NB4 (cell line): ENCODE measurements at regions not wholly inside any gene's neighbourhood (a gene's known extent, or its start where the extent isn't known, plus 50 kb on each side); places are given as distances from the start of the nearest gene placed in this dataset.

ENCODE experiments used
- DNase-seq: peaks from one replicate; pipeline ENCODE4 v3.0.0; 2010; ENCODE audit warnings: low read depth
- H3K4me3 ChIP-seq: one replicate; pipeline ENCODE4 v1.5.1; 2011; ENCODE audit warnings: mild to moderate bottlenecking, low read depth, low read length, moderate library complexity
- MYC ChIP-seq: IDR thresholded peaks from 2 replicates; pipeline ENCODE4 v1.6.1; 2011; ENCODE audit warnings: low read depth, low read length
- POLR2A ChIP-seq: IDR thresholded peaks from 2 replicates; pipeline ENCODE4 v1.6.1; 2011; ENCODE audit warnings: mild to moderate bottlenecking; ENCODE audit not compliant: insufficient read length; ENCODE audit errors: extremely low read depth
- TF ChIP-seq, protein P1 (sequence below): IDR thresholded peaks from one replicate; pipeline ENCODE4 v1.5.1; 2012; ENCODE audit warnings: low read depth, low read length
- TF ChIP-seq, protein P2 (sequence below): IDR thresholded peaks from 2 replicates; pipeline ENCODE4 v1.6.1; 2011; ENCODE audit warnings: low read depth, low read length

DNA sequence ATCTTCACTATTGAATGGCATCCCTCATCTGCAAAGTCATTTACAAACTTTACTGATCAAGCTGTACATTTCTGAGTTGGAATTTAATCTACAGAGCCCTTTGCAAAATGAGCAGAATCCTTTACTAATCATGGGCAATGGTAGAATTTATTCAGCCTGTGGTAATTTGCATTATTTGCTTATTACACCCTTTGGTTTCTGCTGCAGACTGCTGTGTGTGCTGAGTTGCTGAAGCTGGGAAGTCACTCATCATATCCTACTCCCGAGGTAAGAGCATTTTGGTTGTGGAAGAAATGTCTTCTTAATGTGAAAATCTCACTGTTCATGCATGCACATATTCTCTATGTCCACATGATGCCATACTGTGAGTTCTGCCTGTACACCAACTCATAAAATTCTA lies 357.4 kb upstream of the SLC39A10 start:
- no peak for DNase-seq
- H3K4me3 ChIP-seq, result no peak overlapping the region
- TF ChIP-seq POLR2A, result no peak
- TF ChIP-seq, protein P1, sequence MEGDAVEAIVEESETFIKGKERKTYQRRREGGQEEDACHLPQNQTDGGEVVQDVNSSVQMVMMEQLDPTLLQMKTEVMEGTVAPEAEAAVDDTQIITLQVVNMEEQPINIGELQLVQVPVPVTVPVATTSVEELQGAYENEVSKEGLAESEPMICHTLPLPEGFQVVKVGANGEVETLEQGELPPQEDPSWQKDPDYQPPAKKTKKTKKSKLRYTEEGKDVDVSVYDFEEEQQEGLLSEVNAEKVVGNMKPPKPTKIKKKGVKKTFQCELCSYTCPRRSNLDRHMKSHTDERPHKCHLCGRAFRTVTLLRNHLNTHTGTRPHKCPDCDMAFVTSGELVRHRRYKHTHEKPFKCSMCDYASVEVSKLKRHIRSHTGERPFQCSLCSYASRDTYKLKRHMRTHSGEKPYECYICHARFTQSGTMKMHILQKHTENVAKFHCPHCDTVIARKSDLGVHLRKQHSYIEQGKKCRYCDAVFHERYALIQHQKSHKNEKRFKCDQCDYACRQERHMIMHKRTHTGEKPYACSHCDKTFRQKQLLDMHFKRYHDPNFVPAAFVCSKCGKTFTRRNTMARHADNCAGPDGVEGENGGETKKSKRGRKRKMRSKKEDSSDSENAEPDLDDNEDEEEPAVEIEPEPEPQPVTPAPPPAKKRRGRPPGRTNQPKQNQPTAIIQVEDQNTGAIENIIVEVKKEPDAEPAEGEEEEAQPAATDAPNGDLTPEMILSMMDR, result no peak
- TF ChIP-seq MYC, result no peak
- TF ChIP-seq, protein P2, sequence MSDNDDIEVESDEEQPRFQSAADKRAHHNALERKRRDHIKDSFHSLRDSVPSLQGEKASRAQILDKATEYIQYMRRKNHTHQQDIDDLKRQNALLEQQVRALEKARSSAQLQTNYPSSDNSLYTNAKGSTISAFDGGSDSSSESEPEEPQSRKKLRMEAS, result no peak

DNA sequence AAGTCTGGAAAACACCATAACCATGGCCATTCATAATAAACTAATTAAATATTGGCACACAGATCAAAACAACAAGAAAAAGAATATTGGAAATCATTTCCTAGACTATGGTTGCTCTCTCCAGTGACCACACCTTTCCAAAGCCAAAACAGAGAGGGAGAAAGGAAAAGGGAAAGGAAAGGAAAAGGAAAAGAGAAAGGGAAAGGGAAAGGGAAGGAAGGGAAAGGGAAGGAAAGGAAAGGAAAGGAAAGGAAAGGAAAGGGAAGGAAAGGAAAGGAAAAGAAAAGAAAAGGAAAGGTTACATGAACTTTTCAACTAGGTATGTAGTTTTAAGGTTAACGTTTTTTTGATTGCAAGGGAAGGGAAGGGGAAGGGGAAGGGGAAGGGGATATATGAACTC lies 360.5 kb upstream of the SLC39A10 start:
- no peak overlapping the region for H3K4me3 ChIP-seq
- DNase-seq, result no peak
- TF ChIP-seq POLR2A, result no peak

DNA sequence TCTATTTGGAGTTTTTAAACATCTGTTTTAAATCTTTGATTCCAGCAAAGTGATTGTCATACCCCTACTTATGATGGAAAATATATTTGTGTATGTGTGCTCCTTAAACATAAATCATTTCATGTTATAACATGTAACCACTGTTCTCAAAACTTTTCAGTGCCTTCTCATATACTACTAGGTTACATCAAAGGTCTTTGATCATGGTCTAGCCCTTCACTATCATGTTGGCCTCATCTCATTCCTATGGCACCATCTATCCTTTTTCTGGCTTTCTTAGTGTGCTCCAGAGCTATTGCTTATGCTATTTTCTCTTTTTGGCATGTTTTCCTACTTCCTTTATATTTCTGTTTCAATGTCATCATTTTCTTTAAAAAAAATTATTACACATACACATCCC lies 367.9 kb upstream of the SLC39A10 start:
- no peak overlapping the region for H3K4me3 ChIP-seq
- DNase-seq, result no peak
- TF ChIP-seq, protein P1, result no peak
- TF ChIP-seq, protein P2, result no peak
- TF ChIP-seq MYC (no peak), POLR2A (no peak)

DNA sequence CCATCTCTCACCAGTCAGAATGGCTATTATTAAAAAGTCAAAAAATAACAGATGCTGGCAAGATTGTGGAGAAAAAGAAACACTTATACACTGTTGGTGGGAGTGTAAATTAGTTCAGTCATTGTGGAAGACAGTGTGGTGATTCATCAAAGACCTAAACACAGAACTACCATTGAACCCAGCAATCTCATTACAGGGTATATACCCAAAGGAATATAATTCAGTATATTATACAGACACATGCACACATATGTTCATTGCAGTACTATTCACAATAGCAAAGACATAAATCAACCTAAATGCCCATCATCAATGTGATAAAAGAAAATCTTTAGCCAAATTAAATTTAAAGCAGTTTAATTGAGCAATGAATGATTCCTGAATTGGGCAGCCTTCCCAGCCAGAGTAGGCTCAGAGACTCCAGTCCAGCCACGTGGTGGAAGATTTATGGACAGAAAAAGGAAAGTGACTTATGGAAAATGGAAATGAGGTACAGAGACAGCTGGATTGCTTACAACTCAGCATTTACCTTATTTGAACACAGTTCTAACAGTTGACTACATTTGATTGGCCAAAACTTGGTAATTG lies 377.1 kb upstream of the SLC39A10 start:
- DNase-seq, result no peak
- TF ChIP-seq, protein P1, result no peak
- TF ChIP-seq MYC (no peak), POLR2A (no peak)
- TF ChIP-seq, protein P2, result no peak
- H3K4me3 ChIP-seq, result no peak overlapping the region

DNA sequence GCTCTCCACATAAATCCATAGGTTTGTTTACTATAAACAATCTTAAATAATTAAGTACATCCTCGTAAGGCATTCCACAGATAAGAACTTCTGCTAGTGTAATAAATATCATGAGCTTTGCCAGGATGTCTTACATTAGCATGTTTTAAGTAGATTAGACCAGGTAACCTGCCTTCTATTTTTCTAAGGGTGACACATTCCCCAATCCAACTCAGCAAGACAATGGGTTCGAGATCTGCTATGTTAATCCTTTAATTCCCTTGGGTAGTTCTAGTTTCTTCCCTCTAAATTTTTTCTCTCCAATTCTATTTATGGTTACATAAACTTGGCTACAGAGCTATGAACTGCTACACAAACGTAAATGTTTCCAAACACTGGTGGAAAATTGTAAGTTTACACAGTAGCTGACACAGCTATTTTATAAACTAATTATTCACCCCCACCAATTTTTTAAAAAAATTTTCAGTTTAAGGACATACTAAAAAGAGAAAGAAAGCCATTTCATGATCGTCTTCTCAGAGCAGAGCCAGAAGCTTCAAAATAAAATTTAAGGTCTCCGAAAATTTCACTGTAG lies 386.5 kb upstream of the SLC39A10 start:
- TF ChIP-seq, protein P1, result no peak
- TF ChIP-seq, protein P2, result no peak
- TF ChIP-seq POLR2A, result no peak
- no peak for TF ChIP-seq MYC
- no peak for DNase-seq

DNA sequence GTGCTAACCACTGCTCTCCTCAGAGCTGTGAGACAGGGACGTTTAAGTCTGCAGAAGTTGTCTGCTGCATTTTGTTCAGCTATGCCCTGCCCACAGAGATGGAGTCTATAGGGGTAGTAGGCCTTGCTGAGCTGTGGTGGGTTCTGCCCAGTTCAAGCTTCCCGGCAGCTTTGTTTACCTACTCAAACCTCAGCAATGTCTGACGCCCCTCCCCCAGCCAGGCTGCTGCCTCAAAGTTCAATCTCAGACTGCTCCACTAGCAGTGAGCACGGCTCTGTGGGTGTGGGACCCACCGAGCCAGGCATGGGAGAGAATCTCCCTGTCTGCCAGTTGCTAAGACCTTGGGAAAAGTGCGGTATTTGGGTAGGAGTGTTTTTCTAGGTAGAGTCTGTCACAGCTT lies 387.8 kb upstream of the SLC39A10 start:
- TF ChIP-seq MYC (no peak), POLR2A (no peak)
- TF ChIP-seq, protein P2, result no peak
- TF ChIP-seq, protein P1, result no peak
- no peak for DNase-seq
- no peak overlapping the region for H3K4me3 ChIP-seq

More for the DNA sequence above, 386.5 kb upstream of the SLC39A10 start:
- H3K4me3 ChIP-seq, result no peak overlapping the region
